Body of pancreas (tissue), 4 donors: ENCODE measurements at regions not wholly inside any gene's neighbourhood (a gene's known extent, or its start where the extent isn't known, plus 50 kb on each side); places are given as distances from the start of the nearest gene placed in this dataset.

Experiments
- ATAC-seq: fragments of 150-250 bp; one replicate; pipeline ENCODE4 v1.9.1; 2016
- DNase-seq, 4 donors: peaks; one replicate each; pipeline ENCODE4 v3.0.0-alpha.2; 2019
- H3K27ac ChIP-seq, 4 donors: fragments of 200-600 bp; sonication (generic); 1 replicate in 3 of 4; 2 replicates in 1 of 4; pipeline versions ENCODE4 v1.5.1 to v1.6.1; 2016 to 2019; ENCODE audit warnings: mild to moderate bottlenecking in 1 of 4, mixed read lengths in 1 of 4, moderate library complexity in 1 of 4
- H3K27me3 ChIP-seq, 2 donors: fragments of 200-600 bp; sonication (generic); one replicate each; pipeline ENCODE4 v1.6.0; 2016; ENCODE audit warnings: mild to moderate bottlenecking in 1 of 2
- H3K36me3 ChIP-seq, 2 donors: fragments of 200-600 bp; sonication (generic); replicated peaks in 1 of 2; 2 replicates each; pipeline ENCODE4 v1.5.1; 2016; ENCODE audit warnings: low read depth in 2 of 2; ENCODE audit not compliant: insufficient read depth in 1 of 2
- H3K4me1 ChIP-seq: fragments of 200-600 bp; sonication (generic); one replicate; pipeline ENCODE4 v1.6.0; 2016
- H3K4me3 ChIP-seq, 2 donors: fragments of 200-600 bp; sonication (generic); 1 replicate in 1 of 2; 2 replicates in 1 of 2; pipeline ENCODE4 v1.5.1; 2016 to 2019
- H3K9me3 ChIP-seq, 3 donors: fragments of 200-600 bp; sonication (generic); 1 replicate in 2 of 3; 2 replicates in 1 of 3; pipeline ENCODE4 v1.5.1; 2016
- POLR2A ChIP-seq, 3 donors: fragments of 450-650 bp; IDR thresholded peaks; one replicate each; pipeline ENCODE4 v1.6.1; 2016; ENCODE audit warnings: antibody characterized with exemption in 3 of 3, mild to moderate bottlenecking in 2 of 3
- WGBS, 2 donors: methylation state at CpG; one replicate each; pipeline ENCODE4 v1.1.5; 2017; 5-methylcytosine and 5-hydroxymethylcytosine counted together
- intact Hi-C: fragments of 100-400 bp; cut with DNase I; formaldehyde crosslinking; loops from one replicate; pipeline ENCODE4 v1.15.1; 2023
- TF ChIP-seq, protein P1 (sequence below), 7 experiments: fragments of 450-650 bp in 4 of 7; fragments of 200-600 bp in 3 of 7; sonication (generic) in 3 of 7; IDR thresholded peaks; one replicate each; pipeline ENCODE4 v1.5.1; 2016 to 2019; ENCODE audit warnings: antibody characterized with exemption in 7 of 7

DNA sequence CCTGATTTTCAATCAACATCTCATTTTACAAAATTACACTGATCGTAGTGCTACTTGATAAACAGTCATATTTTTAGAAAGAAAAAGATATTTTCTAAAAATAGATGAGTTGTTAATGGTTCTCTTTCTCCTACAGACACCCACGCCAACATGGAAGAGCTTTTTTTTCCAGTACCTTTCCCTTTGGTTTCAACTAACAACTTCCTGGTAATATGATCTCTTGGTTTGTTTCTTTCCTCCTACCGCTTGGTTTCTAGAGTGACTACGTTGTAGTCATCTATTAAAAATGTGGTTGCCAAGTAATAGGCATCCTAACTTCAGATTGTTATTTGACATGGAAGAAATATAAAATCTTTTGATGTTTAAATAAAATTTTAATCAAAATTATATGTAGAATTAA, 189.0 kb downstream of the LACC1 start:
- ATAC-seq (peak; percentile 73), DNase-seq (no peak)
- intact Hi-C loops: no loop called here
- no peak for TF ChIP-seq POLR2A (IDR thresholded peaks at IDR 0.05)
- TF ChIP-seq, protein P1, sequence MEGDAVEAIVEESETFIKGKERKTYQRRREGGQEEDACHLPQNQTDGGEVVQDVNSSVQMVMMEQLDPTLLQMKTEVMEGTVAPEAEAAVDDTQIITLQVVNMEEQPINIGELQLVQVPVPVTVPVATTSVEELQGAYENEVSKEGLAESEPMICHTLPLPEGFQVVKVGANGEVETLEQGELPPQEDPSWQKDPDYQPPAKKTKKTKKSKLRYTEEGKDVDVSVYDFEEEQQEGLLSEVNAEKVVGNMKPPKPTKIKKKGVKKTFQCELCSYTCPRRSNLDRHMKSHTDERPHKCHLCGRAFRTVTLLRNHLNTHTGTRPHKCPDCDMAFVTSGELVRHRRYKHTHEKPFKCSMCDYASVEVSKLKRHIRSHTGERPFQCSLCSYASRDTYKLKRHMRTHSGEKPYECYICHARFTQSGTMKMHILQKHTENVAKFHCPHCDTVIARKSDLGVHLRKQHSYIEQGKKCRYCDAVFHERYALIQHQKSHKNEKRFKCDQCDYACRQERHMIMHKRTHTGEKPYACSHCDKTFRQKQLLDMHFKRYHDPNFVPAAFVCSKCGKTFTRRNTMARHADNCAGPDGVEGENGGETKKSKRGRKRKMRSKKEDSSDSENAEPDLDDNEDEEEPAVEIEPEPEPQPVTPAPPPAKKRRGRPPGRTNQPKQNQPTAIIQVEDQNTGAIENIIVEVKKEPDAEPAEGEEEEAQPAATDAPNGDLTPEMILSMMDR (IDR thresholded peaks at IDR 0.05): no peak
- H3K4me1 ChIP-seq: no peaks in the 10 kb centered on the region
- WGBS, 2 donors: 14 to 20% methylated on average over 4 of the region's 4 CpGs
- H3K27me3 ChIP-seq: no peaks in the 10 kb centered on the region
- no peaks in the 10 kb centered on the region for H3K9me3 ChIP-seq
- H3K4me3 ChIP-seq: no peak overlapping the region
- H3K27ac ChIP-seq: no peak overlapping the region
- no peaks in the 10 kb centered on the region for H3K36me3 ChIP-seq

DNA sequence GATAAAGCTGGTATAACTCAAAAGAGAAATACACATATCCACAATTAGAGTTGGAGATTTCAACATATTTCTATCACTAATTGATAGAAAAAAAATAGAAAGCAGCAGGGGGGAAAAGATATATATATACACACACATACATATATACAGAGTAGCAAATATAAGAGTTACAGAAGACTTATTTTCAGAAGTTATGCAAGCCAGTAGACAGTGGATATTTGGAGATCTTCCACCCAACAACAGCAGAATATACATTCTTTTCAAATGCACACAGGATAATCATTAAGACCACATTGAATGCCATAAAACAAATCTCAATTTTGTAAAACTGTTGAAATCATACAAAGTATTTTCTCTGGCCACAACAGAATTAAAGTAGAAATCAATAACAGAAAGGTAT, 192.8 kb downstream of the LACC1 start:
- no peaks in the 10 kb centered on the region for H3K9me3 ChIP-seq
- H3K4me1 ChIP-seq: no peaks in the 10 kb centered on the region
- DNase-seq (no peak), ATAC-seq (no peak)
- H3K27me3 ChIP-seq: no peaks in the 10 kb centered on the region
- no peaks in the 10 kb centered on the region for H3K36me3 ChIP-seq
- H3K4me3 ChIP-seq: no peak overlapping the region
- H3K27ac ChIP-seq: no peak overlapping the region
- no peak for TF ChIP-seq POLR2A (IDR thresholded peaks at IDR 0.05)
- TF ChIP-seq, protein P1 (IDR thresholded peaks at IDR 0.05): no peak
- intact Hi-C loops: no loop called here

DNA sequence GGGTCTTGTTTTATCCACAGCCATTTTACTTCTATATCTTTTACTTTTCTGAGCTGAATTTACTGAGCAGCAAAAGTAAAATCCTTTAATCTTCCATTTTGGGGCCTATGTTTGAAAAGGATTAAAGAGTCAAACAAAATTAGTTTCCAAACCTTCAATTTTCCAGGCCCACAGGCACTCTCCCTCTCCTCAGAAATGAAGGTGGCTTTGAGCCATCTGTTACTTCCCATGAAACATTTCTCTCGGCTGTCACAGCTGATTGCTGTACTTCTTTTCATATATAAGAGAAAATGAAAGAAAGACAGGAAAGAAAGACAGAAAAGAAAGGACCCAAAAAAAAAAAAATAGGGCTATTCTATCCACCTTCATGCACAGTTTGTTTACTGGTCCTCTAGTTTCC, 194.9 kb downstream of the LACC1 start:
- Histone ChIP-seq H3K27me3 (no peaks in the 10 kb centered on the region), H3K9me3 (no peaks in the 10 kb centered on the region), H3K27ac (no peak overlapping the region), H3K4me3 (no peak overlapping the region), H3K36me3 (no peaks in the 10 kb centered on the region), H3K4me1 (no peaks in the 10 kb centered on the region)
- TF ChIP-seq, protein P1 (IDR thresholded peaks at IDR 0.05): no peak
- no peak for TF ChIP-seq POLR2A (IDR thresholded peaks at IDR 0.05)
- no peak for ATAC-seq
- no peak for DNase-seq
- 25 to 41% methylated on average over 1 of the region's 1 CpG for WGBS, 2 donors
- intact Hi-C loops: no loop called here

DNA sequence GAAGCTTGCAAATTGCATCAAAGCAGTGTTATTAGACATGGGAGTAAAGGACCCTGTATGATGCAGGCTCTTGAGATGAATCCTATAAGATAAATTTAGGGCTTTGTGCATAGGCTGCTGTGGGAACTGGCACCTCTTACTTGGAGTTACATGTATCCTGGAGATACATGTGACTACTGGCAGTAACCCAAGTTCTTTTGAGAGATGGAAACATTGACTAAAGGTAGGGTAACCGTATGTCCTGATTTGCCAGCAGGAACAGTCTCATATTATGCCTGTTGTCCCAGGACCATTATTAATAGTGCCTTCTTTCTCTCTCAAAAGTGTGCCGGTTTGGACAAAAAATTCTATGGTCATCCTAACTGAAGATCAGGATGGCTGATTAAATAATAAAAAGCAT, 195.4 kb downstream of the LACC1 start:
- WGBS, 2 donors: 49 to 68% methylated on average over 2 of the region's 2 CpGs

DNA sequence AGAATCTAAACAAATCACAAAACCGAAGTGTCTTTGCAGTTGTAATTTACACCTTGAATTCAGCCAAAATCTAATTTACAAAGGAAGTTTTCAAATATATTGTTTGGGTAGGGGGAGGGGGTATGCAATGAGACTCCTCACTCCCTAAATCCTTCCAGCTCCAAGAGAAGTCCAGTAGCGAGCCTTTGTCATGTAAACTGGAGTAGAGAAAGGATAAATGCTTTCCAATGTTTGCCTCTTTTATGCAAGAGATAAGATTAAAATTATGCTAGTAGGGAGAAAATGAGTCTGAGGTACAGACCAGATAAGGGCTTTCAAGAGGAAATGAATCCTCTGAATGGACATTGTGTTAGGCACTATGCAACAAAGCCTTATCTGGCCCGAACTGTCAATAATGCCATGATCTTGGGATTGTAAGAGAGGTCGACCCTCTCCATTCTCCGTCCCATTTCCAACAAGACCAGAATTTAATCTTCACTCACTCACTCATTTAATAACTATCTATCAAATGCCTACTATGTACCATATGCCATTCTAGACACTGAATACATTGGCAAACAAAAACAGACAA, 199.2 kb downstream of the LACC1 start:
- Histone ChIP-seq H3K4me1 (no peaks in the 10 kb centered on the region), H3K4me3 (no peak overlapping the region), H3K36me3 (no peaks in the 10 kb centered on the region), H3K9me3 (no peaks in the 10 kb centered on the region), H3K27ac (no peak overlapping the region), H3K27me3 (no peaks in the 10 kb centered on the region)
- intact Hi-C loops: no loop called here
- ATAC-seq (no peak), DNase-seq (no peak)
- TF ChIP-seq POLR2A (IDR thresholded peaks at IDR 0.05): no peak
- TF ChIP-seq, protein P1 (IDR thresholded peaks at IDR 0.05): no peak
- whole genome bisulfite sequencing, 2 donors: 44 to 60% methylated on average over 5 of the region's 5 CpGs

More for the DNA sequence above, 195.4 kb downstream of the LACC1 start:
- no peak for ATAC-seq
- no peaks in the 10 kb centered on the region for H3K4me1 ChIP-seq
- no peak overlapping the region for H3K4me3 ChIP-seq
- no peak for DNase-seq
- no peak overlapping the region for H3K27ac ChIP-seq
- no peak for TF ChIP-seq POLR2A (IDR thresholded peaks at IDR 0.05)
- TF ChIP-seq, protein P1 (IDR thresholded peaks at IDR 0.05): no peak
- no peaks in the 10 kb centered on the region for H3K9me3 ChIP-seq
- H3K27me3 ChIP-seq: no peaks in the 10 kb centered on the region
- H3K36me3 ChIP-seq: no peaks in the 10 kb centered on the region
- intact Hi-C loops: no loop called here
